ENCODE measurements at regions not wholly inside any gene's neighbourhood (a gene's known extent, or its start where the extent isn't known, plus 50 kb on each side); places are given as distances from the start of the nearest gene placed in this dataset.
"Not testable (repeated sequence)": the region's sequence is repeated elsewhere in the genome, so short reads cannot be mapped to it uniquely, and the experiment has no call there.

DNA sequence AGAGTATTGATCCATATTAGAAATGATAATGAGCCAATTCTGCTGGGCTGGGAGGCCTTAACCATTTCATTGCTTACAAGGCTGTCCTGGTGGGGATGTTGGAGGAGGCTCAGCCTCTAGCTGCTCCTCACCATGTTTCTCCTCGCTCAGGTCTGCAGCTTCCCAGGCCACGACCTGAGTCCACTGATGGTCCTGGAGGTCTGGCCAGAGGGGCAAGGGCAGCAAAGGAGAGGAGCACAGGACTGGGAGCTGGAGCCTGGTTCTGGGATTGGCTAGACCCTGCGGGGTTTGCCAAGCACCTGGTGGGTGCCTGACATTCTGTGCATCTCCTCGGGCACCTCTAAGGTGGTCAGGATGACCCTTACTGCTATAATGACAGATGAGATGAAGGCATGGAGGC lies 92.6 kb downstream of the KIF26A start:
- no peak for DNase-seq

DNA sequence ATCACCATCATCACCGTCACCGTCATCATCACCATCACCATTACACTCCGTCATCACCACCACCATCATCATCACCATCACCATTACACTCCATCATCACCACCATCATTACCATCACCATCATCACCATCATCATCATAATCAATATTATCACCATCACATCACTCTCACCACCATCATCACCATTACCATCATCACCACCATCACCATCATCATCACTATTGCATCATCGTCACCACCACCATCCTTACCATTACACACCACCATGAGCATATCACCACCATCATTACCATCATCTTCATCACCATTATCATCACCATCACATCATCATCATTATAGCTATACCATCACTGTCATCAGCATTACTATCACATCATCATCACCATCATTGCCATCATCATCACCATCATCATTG lies 93.7 kb downstream of the KIF26A start:
- no peak for DNase-seq

DNA sequence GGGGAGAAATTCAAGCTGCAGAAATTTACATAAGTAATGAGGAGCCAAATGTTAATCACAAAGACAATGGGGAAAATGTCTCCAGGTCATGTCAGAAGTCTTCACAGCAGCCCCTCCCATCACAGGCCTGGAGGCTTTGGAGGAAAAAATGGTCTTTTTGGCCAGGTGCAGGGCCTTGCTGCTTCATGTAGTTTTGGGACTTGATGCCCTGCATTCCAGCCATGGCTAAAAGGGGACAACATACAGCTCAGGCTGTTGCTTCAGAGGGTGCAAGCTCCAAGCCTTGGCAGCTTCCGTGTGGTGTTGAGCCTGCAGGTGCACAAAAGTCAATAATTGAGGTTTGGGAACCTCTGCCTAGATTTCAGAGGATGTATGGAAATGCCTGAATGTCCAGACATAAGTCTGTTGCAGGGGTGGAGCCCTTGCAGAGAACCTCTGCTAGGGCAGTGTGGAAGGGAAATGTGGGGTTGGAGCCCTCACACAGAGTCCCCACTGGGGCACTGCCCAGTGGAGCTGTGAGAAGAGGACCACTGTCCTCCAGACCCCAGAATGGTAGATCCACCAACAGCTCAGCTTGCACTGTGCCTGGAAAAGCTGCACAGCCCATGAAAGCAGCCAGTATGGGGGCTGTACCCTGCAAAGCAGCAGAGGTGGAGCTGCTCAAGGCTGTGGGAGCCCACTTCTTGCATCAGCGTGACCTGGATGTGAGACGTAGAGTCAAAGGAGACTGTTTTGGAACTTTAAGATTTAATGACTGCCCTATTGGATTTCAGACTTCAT lies 95.8 kb downstream of the KIF26A start:
- not testable (repeated sequence) for DNase-seq

DNA sequence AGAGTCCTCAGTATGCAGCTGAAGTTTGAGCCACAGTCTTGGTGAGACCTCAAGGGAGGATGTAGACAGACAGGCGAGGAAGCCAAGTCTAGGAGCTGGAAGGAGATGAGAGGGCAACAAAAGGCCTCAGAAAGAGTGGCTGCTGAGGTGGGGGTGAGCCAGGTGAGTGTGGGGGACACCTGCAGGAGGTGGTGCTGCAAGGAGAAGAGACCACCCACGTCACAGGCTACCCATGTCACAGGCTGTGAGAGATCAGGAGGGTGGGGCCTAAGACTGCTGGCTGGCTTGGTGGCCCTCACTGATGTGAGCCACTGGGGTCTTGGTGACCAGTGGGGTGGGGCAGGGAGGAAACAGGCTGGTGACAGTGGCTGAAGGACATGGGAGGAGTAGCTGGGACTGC lies 97.3 kb downstream of the KIF26A start:
- no peak for DNase-seq

DNA sequence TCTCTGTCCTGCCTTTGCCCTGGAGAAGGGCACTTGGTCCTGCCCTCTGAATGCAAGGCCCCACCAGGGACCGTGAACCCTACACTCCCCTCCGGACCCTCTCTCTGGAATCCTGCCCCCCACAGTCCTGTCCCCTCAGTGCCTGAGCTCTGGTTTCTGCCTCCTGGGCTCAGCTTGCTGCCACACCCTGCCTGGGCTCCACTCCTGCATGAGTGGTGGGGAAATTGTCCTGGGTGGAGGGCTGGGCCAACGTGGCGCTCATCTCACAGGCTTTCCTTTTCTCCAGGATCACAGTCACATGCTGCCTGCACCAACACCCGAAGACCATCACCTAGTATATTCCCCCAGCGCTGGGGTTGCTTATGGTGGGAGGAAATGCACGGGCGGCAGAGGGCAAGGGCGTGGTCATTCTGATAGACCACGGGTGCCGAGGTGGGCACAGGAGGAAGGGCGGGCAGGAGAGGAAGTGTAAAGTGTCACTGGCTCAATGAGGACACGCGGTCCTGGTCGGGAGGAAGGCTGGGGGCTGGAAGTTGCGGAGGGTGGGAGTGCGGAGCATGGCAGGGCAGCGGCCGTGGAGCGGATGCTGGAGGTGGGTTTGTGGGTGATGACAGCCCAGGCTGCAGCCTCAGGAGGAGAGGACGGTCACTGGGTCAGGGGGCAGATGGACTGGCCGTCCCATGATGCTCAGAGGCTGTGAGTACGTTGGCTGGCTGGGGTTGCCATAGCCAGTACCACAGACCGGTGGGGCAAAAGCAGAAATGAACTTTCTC lies 99.5 kb downstream of the KIF26A start:
- no peak for DNase-seq

DNA sequence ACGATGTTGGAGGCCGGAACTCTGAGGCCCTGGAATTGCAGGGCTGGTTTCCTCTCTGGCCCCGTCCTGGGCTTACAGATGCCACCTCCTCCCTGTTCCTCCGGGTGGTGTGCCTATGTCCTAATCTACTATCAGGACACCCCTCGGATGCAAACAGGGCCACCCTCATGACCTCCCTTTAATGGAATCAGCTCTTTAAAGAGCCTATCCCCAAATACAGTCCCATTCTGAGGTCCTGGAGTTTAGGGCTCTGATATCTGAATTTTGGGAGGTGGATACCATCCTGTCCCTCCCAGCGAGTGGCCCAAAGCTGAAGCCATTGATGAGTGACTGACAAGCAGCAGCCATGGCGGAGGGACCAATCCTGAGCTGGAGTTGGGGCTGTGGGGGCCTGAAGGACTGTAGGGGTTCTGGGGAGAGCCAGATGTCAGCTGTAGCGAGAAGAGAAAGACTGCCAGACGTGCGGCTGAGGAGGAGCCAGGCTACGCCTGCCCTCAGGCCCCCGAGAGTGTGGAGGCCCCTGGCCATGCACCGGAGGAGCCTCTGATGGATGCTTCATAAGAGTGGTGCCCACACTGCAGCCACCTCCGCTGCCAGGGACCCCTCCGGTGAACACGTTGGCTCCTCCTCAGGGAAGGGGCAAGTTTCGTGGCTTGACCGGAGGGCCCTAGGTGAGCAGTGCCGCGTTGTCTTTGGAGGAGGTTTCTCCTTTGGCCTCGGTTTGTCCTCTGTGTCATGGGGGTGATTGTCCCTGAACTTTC lies 100.2 kb downstream of the KIF26A start:
- DNase-seq: no peak

DNA sequence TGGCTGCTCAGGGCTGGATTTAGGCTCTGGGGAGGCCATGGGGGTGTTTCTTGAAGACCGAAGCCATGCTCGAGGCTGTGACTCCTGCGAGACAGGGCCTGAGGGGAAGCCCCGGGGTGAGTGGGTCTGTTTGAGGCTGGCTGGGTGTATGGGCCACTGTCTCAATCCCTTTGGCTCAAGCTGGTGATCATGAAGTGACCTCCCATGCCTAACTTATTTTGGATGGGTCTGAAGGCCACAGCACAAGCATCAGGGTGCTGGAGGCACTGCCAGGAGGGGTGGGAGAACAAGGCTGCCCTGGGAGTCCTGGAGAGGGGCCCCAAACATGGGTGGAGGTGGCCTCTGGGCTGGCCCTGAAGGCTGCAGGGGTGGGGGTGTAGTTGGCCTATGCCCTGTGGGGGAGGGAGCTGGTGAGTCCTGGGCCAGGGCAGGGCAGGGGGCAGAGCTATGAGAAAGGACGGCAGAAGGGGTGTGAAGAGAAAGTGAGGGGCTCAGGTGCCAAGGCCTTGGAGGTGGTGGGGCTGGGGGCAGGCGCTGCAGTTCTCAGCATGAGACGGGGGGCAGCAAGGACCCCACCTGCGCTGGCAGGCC lies 100.9 kb downstream of the KIF26A start:
- no peak for DNase-seq

DNA sequence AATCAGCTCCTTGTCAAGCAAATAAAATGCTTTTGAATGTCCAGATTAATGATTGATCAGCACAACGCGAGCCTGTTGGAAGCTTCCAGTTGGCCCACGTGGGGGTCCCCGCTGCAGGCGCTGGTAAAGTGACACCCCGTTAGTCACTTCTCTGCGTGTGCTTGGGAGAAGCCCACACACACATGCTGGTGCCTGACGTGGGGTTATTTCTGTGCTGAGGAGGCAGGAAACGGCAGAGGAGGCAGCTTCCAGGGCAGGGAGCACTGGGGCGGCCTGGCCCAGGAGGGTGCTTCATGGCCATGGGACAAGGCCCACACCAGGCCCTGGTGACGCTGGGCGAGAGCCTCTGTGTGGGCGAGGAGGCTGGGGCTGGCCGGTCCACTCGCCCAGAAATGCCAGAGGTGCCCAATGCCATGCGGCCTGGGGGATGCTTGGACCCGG lies 101.5 kb downstream of the KIF26A start:
- DNase-seq: no peak

DNA sequence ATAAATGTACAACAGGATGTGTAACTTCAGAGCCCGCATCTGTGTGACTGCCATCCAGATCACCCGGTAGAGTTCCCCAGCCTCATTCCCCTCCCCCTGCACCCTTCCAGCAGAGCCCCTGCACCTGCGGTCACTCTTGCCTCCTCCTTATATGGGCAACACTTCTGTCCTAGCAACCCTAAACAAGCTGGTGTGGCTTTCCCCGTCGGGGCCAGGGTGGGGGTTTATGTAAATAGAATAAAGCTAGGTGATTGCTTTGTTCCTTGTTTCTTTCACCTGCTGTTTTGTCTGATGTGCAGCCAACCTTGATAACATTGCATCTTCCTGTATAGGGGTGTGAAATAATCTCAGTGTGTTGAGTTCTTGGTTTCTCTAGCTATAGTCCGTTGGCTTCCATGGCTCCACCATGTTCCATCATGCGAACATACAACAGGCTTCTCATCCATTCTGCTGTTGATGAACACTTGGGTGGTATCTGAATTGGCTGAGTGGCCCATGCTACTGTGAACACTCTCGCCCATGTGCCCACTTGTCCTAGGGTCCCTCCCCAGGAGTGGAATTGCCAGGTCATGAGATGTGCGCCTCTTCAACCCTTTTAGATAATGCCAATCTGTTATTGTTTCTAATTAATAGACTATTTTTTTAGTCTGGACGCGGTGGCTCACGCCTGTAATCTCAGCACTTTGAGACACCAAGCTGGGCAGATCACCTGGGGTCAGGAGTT lies 102.2 kb downstream of the KIF26A start:
- no peak for DNase-seq

DNA sequence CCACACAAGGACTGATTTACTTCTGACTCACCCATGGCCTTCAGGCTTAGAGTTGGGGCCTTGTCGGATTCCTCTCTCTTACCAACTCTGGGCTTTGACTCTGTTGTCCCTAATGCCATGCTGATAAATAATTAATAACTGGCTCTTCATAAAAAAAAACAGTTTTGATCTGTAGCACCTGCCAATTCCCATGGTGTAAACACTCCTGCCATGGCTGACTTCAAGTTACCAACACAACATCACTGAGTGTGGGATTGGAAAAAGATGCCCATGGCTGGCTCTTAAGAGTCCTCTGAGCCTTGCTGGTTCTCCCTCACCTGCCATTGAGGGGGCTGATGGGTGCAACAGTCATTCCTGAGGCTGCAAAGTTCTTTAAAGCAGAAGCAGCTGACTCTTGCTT lies 104.8 kb downstream of the KIF26A start:
- DNase-seq: no peak

DNA sequence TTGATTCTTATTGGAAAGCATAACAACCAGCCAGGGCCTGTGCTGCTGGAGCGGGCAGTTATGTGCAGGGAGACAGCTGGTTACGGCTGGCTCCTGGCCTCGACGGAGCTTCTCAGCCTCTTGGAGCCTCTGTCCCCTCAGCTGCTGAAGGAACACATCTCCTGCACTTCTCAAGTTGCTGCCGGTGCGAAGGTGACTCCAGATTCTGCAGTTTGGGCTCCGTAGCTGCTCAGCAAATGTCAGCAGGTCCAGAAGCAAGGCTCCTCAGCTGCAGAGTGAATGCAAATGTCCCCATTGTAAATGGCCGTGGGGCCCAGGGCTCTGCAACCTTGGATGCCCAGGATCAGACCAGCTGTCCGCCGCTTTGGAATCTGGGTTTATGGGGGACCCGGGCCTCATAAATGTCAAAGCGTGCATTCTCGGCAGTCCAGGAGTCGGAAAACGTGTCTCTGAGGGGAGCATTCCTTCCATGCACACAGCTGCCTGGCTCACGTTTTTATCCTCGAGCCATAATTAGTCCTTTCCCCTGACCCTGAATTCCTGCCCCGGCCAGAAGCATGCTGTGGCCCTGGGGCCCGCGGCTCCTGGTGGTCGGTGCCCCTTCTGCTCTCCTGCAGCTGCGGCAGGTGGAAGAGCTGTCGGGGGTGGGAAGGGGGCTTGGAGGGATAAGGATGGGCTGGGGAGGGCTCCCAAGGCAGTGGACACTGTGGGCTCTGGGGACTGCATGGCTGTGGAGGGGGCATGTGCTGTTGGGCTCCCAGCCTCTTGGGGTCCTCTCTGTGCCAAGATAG lies 106.0 kb downstream of the KIF26A start:
- DNase-seq: no peak

DNA sequence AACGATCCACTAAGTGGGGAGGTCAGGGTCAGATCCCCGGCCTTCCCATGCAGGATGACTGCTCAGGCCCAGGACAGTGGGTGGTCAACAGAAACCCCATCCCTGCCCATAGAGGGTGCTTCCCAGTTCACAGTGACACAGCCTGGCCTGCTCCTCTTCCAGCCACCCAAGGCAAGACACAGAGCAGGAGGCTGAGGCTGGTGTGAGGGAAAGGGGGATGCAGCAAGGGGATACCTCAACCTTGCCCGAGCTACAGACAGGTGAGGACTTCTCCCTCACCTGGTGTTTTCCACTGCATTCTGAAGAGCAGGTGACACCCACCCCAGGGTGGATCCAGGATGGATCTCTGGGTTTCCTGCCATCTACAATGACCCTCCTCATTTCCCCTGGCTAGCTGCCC lies 106.7 kb downstream of the KIF26A start:
- DNase-seq: no peak

DNA sequence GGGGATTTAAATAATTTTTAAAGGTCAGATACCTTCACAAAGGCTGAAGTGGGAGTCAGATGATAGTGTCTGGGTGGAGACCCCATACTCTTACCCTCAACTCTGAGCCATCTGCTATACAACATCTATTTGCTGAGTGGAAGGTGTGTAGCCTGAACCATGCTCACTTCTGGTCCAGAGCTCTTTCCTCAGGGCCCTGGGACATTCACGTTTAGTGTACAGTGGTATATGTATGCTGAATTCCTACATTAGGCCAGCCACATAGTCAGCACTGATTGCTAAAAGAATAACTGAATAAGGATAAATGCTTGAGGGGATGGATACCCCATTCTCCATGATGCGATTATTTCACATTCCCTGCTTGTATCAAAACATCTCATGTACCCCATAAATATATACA lies 107.3 kb downstream of the KIF26A start:
- no peak for DNase-seq

DNA sequence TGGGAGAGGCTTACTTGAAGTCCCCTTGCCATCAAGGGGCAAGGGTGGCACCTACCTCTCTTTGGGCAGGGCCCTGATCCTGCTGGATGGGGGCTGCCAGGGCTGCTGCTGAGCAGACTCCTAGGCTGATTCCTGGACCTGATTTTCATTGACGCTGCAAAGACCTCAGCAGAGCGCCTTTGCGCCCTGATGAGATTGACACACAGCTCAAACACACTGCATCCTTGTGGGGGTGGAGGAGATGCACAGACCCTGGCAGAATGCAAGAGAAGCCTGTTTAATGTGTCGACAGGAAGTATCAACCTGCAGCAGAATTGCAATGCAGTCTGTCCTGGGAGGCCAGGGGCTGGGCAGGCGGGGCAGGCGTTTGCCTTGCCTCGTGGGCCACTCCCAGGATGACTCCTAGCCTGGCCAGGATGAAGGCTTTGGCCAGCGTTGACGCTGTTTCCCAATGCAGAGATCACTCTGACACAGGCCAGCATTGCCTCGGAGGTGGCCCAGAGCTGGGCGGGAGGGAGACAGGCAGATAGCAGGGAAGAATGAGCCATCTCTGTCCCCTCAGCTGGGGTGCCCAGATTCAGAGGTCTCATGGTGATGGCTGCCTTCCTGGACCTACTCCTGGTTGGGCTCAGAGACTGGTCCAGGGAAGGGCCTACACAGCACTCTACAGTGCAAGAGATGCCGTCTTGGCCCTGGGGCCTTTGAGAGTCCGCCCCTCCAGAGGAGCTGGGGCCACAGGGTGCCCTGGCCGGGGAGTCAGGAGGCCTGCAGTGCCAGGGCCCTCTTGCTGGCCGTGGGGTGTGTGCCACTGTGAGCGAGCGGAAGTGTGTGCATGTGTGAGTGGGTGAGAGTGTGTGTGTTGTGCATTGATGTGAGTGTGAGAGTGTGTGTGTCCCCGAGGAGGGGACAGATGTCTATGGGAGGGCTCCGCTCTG lies 108.3 kb downstream of the KIF26A start:
- DNase-seq: no peak

DNA sequence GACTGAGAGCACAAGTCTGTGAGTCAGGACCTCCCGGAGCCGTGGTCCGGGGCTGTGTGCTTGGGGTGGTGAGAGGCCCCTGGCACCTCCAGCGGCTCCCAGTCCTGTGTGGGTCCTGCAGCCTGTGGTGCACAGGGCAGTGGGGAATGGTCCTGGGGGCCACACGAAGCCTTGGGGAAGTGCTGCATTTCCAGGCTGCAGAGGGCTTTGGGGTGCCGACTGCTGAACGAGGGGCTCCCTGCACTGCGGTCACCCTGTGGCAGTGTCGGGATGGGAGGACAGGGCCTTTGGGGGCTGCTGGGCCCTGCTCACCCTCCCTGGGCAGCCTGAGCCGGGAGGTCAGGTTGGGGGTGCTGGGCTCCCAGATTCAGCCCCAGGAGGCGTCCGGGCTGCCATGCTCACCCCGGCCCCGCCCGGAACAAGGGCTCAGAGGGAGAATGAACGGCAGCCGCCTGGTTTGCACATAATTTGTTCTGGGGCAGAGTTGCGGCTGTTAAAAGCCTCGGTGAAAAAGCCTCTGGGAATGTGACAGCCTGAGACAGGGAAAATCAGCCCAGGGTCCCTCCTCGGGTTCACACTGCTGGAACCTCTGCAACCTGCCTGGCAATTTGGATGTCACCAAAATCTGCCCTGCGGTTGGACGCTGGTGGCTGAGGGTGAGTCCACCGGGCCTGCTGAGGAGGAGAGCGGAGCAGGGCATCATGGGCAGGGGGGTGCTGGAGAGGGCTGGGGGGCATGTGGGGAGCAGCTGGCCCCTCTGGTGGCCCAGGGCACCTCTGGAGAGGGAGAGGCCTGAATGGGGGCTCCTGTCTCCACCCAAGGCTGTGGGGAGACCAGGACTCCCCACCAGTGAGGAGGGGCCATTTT lies 109.2 kb downstream of the KIF26A start:
- DNase-seq: no peak

DNA sequence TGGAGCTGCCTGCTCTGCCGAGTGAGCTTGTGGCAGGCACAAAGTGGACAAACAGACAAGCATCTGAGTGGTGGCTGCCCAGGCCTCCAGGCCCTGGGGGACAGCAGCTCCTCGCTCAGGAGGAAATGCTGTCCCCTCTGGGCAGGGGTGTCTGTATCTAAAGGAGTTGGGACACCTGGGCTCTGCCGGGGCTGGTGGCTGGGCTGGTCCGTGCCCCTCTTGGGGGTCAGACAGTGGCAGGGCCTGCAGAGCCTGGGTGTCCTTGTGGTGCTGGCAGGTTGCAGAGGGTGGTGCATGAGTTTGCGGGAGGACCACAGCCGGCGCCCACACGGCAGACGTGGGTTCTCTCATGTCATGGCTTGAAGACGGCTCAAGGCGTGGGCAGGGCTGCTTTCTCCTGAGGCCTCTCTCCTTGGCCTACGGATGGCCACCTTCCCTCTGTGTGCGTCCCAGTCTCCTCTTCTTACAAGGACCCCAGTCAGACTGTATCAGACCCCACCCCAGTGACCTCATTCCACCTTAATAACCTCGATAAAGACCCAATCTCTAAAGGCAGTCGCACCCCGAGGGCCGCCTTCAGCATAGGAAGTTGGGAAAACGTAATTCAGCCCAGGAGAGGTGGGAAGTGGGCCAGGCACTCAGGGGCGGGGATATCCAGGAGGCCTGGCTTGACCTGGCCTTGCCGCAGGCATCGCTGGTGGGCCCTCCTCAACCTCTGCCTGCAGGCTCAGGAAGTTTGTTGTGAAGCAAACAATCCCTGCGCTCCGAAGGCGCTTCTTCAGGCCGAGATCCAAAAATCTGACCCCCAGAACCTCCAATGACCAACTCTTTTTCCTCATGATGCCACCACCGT lies 110.0 kb downstream of the KIF26A start:
- DNase-seq: no peak

DNA sequence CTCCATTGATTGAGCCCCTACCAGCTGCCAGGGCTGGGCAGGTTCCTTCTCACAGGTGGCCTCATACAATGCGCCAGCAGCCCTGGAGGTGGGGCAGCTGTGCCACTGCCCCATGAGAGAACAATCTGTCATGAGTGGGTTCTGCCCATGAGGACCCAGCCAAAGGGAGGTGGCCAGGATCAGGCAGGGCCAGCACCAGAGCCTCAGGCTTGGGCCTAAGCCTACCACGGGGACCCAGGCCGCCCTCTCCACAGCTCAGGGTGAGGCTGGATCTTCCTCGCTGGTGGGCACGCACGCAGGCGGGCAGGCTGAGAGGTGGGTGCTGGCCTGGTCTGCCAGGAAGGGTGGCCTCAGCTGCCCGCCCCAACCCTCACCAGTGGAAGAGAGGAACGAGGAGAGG lies 110.7 kb downstream of the KIF26A start:
- no peak for DNase-seq

DNA sequence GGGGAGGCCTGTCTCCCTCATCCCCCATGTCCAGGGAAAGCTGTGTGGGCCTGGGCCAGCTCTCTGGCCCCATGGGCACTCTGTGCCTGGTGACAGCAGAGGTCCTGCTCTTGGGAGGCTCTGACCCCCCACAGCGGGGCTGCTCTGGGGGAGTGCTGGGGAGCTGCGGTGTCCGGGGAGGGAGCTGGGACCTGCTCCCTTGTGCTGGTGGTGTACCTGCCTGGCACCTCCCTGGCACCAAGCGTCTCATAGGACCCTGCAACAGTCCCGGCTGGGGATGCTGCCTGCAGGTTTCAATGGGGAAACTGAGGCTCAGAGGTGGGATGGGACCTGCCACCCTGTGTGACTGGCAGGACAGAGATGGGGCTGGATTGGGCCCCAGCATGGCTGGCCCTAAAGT lies 111.3 kb downstream of the KIF26A start:
- DNase-seq: no peak

DNA sequence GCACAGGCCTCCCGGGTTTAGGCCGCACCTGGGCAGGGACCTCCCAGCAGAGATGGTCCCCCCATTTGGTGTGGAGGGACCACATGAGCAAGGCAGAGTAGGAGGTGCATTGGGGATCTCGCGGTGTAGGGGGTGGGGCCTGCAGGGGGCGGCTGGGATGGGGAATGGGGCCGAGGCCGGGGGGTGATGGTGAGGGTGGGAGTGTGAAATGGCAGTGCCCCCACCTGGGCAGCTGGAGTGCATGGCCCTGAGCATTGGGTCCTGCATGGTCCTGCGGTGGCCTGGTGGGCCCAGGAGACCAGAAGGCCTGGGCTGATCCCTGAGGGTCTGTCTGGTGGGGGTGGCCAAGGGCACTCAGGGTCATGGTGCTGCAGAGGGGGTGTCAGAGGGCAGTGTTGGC lies 111.8 kb downstream of the KIF26A start:
- DNase-seq: no peak

Data from DMS 273 treated with DMSO at 0.1 percent for 48 hours (cell line).